Dendritic cell treated with granulocyte-macrophage colony-stimulating factor and Interleukin-4, amounts not matched to agents 40 ng/mL and 50 ng/mL, for 4 days (primary cell): ENCODE measurements at regions not wholly inside any gene's neighbourhood (a gene's known extent, or its start where the extent isn't known, plus 50 kb on each side); places are given as distances from the start of the nearest gene placed in this dataset.

Experiments used
- H3K27ac Mint-ChIP-seq: one replicate; pipeline ENCODE4 v1.8.0; 2022; ENCODE audit warnings: mild to moderate bottlenecking, mixed read lengths
- H3K27me3 Mint-ChIP-seq: one replicate; pipeline ENCODE4 v1.8.0; 2022; ENCODE audit warnings: mild to moderate bottlenecking, mixed read lengths
- H3K36me3 Mint-ChIP-seq: one replicate; pipeline ENCODE4 v1.8.0; 2022; ENCODE audit warnings: low read depth, mixed read lengths
- H3K4me1 Mint-ChIP-seq: one replicate; pipeline ENCODE4 v1.8.0; 2022; ENCODE audit warnings: low read depth, mixed read lengths
- H3K4me3 Mint-ChIP-seq: one replicate; pipeline ENCODE4 v1.8.0; 2022; ENCODE audit warnings: mild to moderate bottlenecking, moderate library complexity, mixed read lengths
- H3K9me3 Mint-ChIP-seq: one replicate; pipeline ENCODE4 v1.8.0; 2022; ENCODE audit warnings: mixed read lengths
- intact Hi-C: fragments of 100-400 bp; cut with micrococcal nuclease; formaldehyde crosslinking; loops from one replicate; pipeline ENCODE4 v1.15.0; 2022

DNA sequence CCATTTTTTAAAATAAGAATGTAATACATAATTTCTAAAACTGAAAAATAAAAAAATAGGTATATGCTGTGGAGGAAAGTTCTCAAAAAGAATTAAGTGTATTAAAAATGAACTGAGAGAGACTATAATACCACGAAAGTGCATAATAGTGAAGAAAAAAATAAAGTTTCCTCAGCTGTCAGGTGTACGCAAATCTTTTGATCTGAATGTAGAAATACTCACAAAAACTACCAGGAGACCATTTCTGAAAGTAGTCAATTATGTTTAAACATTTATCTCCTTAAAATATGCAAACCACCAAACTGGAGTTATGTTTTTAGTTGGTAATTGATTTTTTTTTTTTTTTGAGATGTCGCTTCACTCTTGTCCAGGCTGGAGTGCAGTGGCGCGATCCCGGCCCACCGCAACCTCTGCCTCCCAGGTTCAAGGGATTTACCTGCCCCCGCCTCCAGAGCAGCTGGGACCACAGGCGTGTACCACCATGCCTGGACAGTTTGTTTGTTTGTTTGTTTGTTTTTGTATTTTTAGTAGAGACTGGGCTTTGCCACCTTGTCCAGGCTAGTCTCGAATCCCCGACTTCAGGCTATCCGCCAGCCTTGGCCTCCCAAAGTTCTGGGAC, 1169.2 kb upstream of the B3GALT2 start:
- Mint-ChIP-seq H3K36me3 (no peaks in the 10 kb centered on the region), H3K27me3 (no peaks in the 10 kb centered on the region), H3K4me3 (no peak overlapping the region), H3K4me1 (no peaks in the 10 kb centered on the region), H3K27ac (no peak overlapping the region), H3K9me3 (peaks cover 32% of the 10 kb centered on the region)
- intact Hi-C loops, result no loop called here

DNA sequence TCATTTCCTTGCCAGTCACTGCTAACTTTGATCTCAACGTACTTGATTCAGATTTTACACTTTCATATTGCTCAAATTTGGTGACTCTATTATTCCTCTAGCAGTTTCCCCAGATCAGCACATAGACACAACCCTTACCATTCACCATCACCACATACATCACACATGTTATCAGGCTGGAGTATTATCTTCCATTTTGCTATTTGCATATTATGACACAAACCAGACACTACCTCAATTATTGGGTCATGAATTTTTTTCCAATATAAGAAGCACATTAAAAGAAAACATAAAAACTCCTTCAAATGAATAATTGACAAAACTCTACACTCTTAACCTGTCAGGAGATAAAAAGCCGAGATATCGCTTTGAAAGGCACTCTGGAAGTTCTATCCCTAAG, 1166.7 kb upstream of the B3GALT2 start:
- peaks cover 53% of the 10 kb centered on the region for H3K9me3 Mint-ChIP-seq
- H3K4me3 Mint-ChIP-seq, result no peak overlapping the region
- no peaks in the 10 kb centered on the region for H3K4me1 Mint-ChIP-seq
- intact Hi-C loops, result no loop called here
- H3K27ac Mint-ChIP-seq, result no peak overlapping the region
- no peaks in the 10 kb centered on the region for H3K36me3 Mint-ChIP-seq
- no peaks in the 10 kb centered on the region for H3K27me3 Mint-ChIP-seq

DNA sequence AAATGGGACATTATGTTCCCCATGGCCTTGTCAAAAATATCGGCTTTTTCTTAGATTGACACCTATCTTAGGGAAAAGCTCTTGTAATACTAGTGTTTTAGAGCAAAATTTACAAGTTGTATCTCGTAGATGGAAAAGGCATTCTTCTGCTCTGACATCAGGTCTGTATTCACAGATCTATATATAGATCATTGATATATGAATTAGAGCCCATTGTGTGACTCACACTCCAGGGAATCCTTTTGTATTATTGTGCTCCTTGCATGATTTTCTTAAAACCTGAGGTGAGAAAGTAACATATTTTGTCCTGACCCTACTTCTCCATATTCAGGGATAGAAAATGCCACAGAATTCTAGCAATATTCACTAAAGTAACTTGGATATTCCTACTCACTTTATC, 1160.8 kb upstream of the B3GALT2 start:
- intact Hi-C loops, result no loop called here
- H3K27ac Mint-ChIP-seq, result no peak overlapping the region
- no peaks in the 10 kb centered on the region for H3K27me3 Mint-ChIP-seq
- H3K9me3 Mint-ChIP-seq, result peaks cover 52% of the 10 kb centered on the region
- no peaks in the 10 kb centered on the region for H3K4me1 Mint-ChIP-seq
- H3K36me3 Mint-ChIP-seq, result no peaks in the 10 kb centered on the region
- no peak overlapping the region for H3K4me3 Mint-ChIP-seq

DNA sequence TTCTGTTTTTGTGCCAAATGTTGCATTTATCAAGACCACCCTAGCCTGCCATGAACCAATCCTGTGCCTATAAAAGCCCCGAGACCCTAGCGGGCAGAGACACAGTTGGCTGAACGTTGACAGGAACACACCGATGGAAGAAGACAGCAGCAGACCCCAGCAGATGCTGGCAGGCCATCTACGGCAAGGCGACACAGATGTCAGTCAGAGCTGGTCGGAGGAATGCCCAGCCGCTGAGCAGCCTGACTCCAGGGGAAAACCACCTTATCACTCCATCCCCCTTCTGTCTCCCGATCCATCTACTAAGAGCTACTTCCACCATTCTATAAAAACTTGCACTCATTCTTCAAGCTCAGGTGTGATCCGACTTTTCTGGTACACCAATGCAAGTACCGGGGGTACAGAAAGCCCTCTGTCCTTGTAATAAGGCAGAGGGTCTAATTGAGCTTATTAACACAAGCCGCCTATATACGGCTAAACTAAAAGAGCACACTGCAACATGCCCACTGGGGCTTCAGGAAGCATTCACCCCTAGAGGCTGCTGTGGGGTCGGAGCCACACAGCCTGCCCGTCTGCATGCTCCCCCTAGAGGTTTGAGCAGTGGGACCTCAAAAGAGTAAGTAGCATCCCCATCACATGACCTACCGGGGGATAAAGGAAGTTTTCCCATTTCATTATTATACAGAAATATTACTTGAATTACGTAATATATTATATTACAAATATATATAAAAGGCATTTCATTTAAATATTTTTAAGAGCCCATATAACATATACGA, 1156.3 kb upstream of the B3GALT2 start:
- H3K27ac Mint-ChIP-seq, result no peak overlapping the region
- H3K27me3 Mint-ChIP-seq, result no peaks in the 10 kb centered on the region
- peaks cover 26% of the 10 kb centered on the region for H3K9me3 Mint-ChIP-seq
- intact Hi-C loops, result no loop called here
- no peak overlapping the region for H3K4me3 Mint-ChIP-seq
- H3K4me1 Mint-ChIP-seq, result no peaks in the 10 kb centered on the region
- H3K36me3 Mint-ChIP-seq, result no peaks in the 10 kb centered on the region

DNA sequence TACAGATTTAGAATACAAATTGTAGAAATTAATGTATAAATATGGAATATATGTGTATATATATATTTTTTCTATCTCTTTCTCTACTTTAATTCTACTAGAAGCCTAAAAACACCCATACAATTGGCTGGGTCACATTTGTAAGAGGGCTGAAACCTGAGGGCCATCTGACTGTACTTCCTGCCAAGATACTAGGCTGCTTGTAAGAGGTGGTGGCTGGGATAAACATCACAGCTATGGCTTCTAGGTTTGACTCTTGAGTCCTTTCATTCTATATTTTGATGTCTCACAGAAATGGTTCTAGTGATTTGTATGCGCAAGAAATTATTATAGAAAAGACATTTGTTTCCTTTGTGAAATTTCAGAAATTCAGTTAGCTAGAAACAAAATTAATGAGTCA, 1155.2 kb upstream of the B3GALT2 start:
- no peak overlapping the region for H3K4me3 Mint-ChIP-seq
- intact Hi-C loops, result no loop called here
- H3K27me3 Mint-ChIP-seq, result no peaks in the 10 kb centered on the region
- peaks cover 23% of the 10 kb centered on the region for H3K9me3 Mint-ChIP-seq
- no peaks in the 10 kb centered on the region for H3K36me3 Mint-ChIP-seq
- H3K4me1 Mint-ChIP-seq, result no peaks in the 10 kb centered on the region
- no peak overlapping the region for H3K27ac Mint-ChIP-seq

DNA sequence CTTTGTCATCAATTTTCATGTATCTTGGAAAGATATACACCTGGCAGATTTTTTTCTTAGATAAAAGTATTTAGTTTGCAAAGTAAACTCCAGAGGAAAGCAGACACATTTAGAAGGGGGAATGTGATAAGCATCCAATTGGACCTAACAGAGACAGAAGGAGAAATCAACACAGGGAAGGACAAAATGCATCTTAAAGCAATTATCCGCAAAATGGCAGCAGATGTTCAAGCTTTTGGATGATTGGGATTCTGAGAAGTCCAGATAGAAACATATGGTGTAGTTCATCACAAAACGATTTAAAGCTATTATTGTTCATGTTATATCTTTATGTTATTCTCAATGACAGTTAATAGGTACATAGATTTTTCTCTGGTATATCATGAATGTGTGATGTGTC, 1153.1 kb upstream of the B3GALT2 start:
- no peak overlapping the region for H3K4me3 Mint-ChIP-seq
- no peaks in the 10 kb centered on the region for H3K27me3 Mint-ChIP-seq
- H3K36me3 Mint-ChIP-seq, result no peaks in the 10 kb centered on the region
- no peaks in the 10 kb centered on the region for H3K4me1 Mint-ChIP-seq
- intact Hi-C loops, result no loop called here
- peaks cover 9% of the 10 kb centered on the region for H3K9me3 Mint-ChIP-seq
- H3K27ac Mint-ChIP-seq, result no peak overlapping the region

DNA sequence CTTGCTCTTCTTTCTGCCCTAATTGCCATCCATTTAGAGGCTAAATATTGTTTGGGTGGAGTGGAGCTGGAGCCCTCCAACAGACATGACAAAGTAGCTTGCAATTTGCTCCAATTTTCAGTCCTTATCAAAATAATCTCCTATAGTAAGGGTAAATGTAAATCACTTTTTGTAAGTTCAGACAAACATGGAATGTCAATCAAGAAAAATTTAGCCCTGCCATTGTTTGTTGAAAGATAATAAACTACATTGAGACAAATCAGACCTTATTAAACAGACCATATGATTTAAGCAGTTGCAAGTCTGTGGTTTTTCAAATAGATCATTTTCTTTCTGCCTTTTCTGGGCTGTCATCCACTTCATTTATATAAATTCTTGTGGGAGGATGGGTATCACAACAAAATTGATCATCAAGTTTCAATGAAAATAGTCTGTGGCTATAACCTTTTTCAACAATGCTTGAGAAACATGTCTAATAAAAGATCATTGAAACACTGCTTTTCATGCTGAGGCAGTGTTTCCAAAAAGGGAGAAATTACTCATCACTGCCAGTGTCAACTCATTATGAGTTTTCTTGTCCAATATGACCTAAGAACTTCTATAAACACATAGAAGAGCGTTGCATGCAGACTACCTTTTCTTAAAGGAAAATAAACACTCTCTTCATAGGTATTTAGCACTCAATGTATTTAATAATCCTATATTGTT, 1152.0 kb upstream of the B3GALT2 start:
- H3K4me3 Mint-ChIP-seq, result no peak overlapping the region
- no peaks in the 10 kb centered on the region for H3K36me3 Mint-ChIP-seq
- H3K27me3 Mint-ChIP-seq, result no peaks in the 10 kb centered on the region
- no peak overlapping the region for H3K27ac Mint-ChIP-seq
- no peaks in the 10 kb centered on the region for H3K4me1 Mint-ChIP-seq
- intact Hi-C loops, result no loop called here
- H3K9me3 Mint-ChIP-seq, result peaks cover 8% of the 10 kb centered on the region

DNA sequence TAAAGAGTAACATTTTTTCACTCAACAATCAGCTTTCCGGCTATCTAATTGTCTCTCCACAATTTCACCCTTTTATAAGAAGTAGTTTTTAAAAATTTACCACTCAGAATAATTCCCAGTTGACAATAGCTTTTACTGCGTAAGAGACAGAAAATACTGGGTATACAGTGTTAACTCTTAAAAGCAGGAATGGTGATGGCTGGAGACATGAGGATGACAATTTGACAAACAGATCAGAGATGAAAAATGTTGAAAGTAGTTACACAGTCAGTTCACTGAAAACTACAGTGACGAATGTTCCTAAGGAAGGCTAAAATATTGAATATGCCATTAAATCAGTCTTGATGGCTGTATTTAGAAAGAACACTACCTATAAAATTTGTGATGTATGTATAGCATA, 1146.8 kb upstream of the B3GALT2 start:
- no peaks in the 10 kb centered on the region for H3K9me3 Mint-ChIP-seq
- H3K36me3 Mint-ChIP-seq, result no peaks in the 10 kb centered on the region
- H3K4me1 Mint-ChIP-seq, result no peaks in the 10 kb centered on the region
- intact Hi-C loops, result no loop called here
- no peaks in the 10 kb centered on the region for H3K27me3 Mint-ChIP-seq
- no peak overlapping the region for H3K4me3 Mint-ChIP-seq
- no peak overlapping the region for H3K27ac Mint-ChIP-seq

DNA sequence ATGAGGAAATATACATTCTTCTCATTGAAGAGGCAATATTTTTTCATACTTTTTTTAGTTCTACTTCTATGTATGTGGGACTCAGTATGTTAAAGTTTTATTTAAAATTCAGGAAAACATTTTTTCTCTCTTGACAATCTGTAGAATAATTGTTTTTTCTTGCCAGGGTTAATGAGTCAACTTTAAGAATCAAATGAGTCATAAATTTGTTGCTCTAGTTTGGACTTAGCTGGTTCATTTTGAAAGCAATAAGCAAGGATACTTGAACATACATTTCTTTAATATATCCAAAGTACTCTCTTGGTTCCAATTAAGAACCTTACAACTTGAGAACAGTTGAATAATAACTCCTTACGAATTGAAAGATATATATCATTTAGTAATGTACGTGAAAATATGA, 1145.3 kb upstream of the B3GALT2 start:
- intact Hi-C loops, result no loop called here
- H3K4me3 Mint-ChIP-seq, result no peak overlapping the region
- H3K27ac Mint-ChIP-seq, result no peak overlapping the region
- no peaks in the 10 kb centered on the region for H3K27me3 Mint-ChIP-seq
- no peaks in the 10 kb centered on the region for H3K4me1 Mint-ChIP-seq
- H3K9me3 Mint-ChIP-seq, result no peaks in the 10 kb centered on the region
- H3K36me3 Mint-ChIP-seq, result no peaks in the 10 kb centered on the region

DNA sequence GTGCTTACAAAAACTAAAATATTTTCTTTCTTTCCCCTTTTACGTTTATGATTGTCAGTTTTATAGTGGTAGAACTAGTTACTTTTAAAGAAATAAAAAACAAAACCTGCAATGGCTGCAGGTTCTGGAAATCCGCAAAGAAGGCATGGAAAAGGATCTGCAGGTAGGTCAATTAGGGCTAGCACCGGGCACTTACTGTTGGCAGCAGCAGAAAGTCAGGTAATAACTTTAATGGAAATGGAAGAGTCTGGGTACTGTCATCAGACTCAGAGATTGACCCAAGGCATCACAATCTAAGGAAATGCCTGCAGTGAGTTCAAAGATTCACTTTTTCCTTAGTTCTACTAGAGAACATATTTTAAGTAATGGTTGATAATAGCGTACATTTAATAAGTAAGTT, 1136.3 kb upstream of the B3GALT2 start:
- Mint-ChIP-seq H3K27ac (no peak overlapping the region), H3K4me3 (no peak overlapping the region), H3K4me1 (no peaks in the 10 kb centered on the region), H3K36me3 (no peaks in the 10 kb centered on the region), H3K9me3 (no peaks in the 10 kb centered on the region), H3K27me3 (no peaks in the 10 kb centered on the region)
- intact Hi-C loops, result no loop called here

DNA sequence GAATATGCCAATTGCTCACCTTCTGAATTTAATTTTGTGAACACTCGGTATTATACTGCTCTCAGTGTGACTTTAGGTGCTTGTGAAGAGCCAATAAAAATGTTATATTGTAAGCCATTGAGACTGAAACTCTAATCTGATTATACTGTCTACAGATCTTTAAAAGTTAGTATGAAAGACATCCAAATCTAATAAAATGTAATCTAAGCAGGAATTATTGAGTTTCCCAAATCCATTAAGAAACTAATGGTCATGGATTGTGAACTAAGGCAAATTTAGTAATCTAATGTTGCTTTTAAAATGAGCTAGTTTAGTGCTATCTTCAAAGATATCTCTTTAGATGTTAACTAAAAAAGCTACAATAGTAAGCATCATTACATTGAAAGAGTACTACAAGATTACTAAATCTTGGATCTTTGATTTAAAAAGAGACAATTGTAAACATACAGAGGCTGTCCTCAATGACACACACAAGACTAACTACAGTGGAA, 1132.4 kb upstream of the B3GALT2 start:
- Mint-ChIP-seq H3K9me3 (no peaks in the 10 kb centered on the region), H3K36me3 (no peaks in the 10 kb centered on the region), H3K27me3 (no peaks in the 10 kb centered on the region), H3K27ac (no peak overlapping the region), H3K4me3 (no peak overlapping the region), H3K4me1 (no peaks in the 10 kb centered on the region)
- intact Hi-C loops, result no loop called here

DNA sequence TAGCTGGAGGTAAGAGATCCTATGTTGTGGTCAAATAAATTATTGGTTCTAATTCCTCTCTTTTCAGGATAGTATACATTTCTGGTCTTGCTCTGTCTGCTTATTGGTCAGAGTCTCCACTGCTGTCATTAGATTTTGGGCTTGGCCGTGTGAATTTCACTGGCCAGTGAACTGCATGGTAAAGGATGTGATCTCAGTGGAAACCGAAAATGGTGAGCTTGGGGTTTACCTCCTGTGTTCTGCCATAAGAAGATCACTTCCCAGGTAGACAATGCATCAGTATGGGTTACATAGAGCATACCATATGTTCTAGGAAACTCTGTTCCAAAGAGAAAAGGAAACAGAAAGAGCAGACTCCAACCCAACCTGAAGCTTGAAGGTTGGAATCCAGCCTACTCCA, 1123.3 kb upstream of the B3GALT2 start:
- no peaks in the 10 kb centered on the region for H3K36me3 Mint-ChIP-seq
- peaks cover 8% of the 10 kb centered on the region for H3K9me3 Mint-ChIP-seq
- H3K4me3 Mint-ChIP-seq, result no peak overlapping the region
- H3K27ac Mint-ChIP-seq, result no peak overlapping the region
- H3K4me1 Mint-ChIP-seq, result no peaks in the 10 kb centered on the region
- H3K27me3 Mint-ChIP-seq, result no peaks in the 10 kb centered on the region
- intact Hi-C loops, result no loop called here

DNA sequence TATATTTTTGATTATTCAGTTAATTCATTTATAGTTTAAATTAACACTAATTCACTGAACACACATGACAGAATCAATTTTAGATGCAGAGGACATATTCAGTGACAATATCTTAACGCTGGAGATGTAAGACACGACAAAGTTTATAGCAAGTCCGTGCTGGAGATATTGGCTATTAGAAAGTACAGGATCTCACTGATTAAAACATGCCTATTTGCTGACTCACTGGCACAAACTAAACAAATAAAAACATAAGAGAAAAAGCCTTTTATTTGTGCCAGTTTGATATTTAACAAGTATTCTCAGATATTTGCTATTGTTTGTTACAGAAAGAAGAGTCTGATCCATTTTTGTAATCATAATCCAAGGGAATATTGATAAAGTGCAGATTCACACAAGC, 1122.9 kb upstream of the B3GALT2 start:
- Mint-ChIP-seq H3K4me1 (no peaks in the 10 kb centered on the region), H3K27me3 (no peaks in the 10 kb centered on the region), H3K36me3 (no peaks in the 10 kb centered on the region), H3K27ac (no peak overlapping the region), H3K4me3 (no peak overlapping the region), H3K9me3 (peaks cover 8% of the 10 kb centered on the region)
- intact Hi-C loops, result no loop called here

DNA sequence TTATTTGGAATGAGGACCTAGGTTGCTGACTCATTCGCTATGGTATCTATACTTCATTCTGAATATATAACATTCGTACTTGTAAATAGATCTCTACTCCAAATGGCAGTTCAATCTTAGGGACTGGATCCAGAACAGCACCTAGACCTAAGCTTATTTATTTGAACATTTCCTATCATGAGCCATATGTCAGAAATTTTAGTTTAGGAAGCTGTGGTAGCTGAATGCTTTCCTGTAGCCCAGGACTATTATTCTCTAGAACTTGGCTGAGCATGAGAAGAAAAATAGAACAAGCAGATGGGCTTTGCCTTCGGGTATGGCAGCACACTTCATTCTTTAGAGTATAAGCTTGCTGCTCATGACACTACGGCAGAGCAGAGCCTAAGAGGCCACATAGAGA, 1114.4 kb upstream of the B3GALT2 start:
- Mint-ChIP-seq H3K4me3 (no peak overlapping the region), H3K4me1 (peaks cover 5% of the 10 kb centered on the region), H3K27me3 (no peaks in the 10 kb centered on the region), H3K9me3 (no peaks in the 10 kb centered on the region), H3K27ac (no peak overlapping the region), H3K36me3 (no peaks in the 10 kb centered on the region)
- intact Hi-C loops, result no loop called here
